ENCODE measurements at regions not wholly inside any gene's neighbourhood (a gene's known extent, or its start where the extent isn't known, plus 50 kb on each side); places are given as distances from the start of the nearest gene placed in this dataset.
"Not testable (repeated sequence)": the region's sequence is repeated elsewhere in the genome, so short reads cannot be mapped to it uniquely, and the experiment has no call there.

DNA sequence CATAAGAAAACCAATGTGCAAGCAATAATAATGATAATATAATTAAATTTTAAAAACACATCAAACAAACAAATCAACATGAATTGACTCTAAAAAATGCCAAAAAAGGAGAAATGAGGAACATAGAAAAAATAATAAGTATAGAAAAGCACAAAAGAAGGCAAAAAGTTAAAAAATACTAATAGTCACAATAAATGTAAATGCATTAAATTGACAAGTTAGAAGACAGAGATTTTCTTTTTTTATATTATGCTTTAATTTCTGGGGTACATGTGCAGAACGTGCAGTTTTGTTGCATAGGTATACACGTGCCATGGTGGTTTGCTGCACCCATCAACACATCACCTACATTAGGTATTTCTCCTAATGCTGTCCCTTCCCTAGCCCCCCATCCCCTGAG is 767.0 kb downstream of the ADCYAP1 start:
- TF ChIP-seq, protein P1, sequence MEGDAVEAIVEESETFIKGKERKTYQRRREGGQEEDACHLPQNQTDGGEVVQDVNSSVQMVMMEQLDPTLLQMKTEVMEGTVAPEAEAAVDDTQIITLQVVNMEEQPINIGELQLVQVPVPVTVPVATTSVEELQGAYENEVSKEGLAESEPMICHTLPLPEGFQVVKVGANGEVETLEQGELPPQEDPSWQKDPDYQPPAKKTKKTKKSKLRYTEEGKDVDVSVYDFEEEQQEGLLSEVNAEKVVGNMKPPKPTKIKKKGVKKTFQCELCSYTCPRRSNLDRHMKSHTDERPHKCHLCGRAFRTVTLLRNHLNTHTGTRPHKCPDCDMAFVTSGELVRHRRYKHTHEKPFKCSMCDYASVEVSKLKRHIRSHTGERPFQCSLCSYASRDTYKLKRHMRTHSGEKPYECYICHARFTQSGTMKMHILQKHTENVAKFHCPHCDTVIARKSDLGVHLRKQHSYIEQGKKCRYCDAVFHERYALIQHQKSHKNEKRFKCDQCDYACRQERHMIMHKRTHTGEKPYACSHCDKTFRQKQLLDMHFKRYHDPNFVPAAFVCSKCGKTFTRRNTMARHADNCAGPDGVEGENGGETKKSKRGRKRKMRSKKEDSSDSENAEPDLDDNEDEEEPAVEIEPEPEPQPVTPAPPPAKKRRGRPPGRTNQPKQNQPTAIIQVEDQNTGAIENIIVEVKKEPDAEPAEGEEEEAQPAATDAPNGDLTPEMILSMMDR (IDR thresholded peaks at IDR 0.05; ENCODE audit: insufficient read depth, low read length): not testable (repeated sequence)
- TF ChIP-seq GABPA, POLR2AphosphoS5 (IDR thresholded peaks at IDR 0.05; ENCODE audit: low read depth): not testable (repeated sequence)
- TF ChIP-seq, protein P2, sequence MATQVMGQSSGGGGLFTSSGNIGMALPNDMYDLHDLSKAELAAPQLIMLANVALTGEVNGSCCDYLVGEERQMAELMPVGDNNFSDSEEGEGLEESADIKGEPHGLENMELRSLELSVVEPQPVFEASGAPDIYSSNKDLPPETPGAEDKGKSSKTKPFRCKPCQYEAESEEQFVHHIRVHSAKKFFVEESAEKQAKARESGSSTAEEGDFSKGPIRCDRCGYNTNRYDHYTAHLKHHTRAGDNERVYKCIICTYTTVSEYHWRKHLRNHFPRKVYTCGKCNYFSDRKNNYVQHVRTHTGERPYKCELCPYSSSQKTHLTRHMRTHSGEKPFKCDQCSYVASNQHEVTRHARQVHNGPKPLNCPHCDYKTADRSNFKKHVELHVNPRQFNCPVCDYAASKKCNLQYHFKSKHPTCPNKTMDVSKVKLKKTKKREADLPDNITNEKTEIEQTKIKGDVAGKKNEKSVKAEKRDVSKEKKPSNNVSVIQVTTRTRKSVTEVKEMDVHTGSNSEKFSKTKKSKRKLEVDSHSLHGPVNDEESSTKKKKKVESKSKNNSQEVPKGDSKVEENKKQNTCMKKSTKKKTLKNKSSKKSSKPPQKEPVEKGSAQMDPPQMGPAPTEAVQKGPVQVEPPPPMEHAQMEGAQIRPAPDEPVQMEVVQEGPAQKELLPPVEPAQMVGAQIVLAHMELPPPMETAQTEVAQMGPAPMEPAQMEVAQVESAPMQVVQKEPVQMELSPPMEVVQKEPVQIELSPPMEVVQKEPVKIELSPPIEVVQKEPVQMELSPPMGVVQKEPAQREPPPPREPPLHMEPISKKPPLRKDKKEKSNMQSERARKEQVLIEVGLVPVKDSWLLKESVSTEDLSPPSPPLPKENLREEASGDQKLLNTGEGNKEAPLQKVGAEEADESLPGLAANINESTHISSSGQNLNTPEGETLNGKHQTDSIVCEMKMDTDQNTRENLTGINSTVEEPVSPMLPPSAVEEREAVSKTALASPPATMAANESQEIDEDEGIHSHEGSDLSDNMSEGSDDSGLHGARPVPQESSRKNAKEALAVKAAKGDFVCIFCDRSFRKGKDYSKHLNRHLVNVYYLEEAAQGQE (IDR thresholded peaks at IDR 0.05; ENCODE audit: insufficient replicate concordance, low read depth): not testable (repeated sequence)

Measured in HL-60 (cell line).